Midbrain (tissue), 1 donor: ENCODE measurements at regions not wholly inside any gene's neighbourhood (a gene's known extent, or its start where the extent isn't known, plus 50 kb on each side); places are given as distances from the start of the nearest gene placed in this dataset.

Experiments used
- DNase-seq: peaks from one replicate; lab custom pipeline; 2025; lab: John Stamatoyannopoulos, UW

DNA sequence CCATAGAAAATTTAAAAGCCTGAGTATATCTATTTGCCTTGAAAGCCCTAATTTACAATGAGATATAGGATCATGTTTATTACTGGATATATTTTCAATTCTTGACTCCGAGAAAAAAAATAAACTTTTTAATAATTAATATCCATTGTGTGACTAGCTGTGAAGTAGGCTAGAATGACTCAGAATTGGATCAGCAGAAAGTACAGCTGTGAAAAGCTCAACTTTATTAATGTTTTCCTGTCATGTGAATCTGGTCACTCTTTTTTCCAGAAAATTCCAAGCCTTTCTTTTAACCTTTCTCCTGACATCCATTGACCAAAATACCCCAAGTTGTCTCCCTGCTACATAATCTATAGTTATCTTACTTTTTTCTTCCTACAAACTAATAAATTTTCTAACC lies 171.8 kb upstream of the PACRGL start:
- no peak for DNase-seq

DNA sequence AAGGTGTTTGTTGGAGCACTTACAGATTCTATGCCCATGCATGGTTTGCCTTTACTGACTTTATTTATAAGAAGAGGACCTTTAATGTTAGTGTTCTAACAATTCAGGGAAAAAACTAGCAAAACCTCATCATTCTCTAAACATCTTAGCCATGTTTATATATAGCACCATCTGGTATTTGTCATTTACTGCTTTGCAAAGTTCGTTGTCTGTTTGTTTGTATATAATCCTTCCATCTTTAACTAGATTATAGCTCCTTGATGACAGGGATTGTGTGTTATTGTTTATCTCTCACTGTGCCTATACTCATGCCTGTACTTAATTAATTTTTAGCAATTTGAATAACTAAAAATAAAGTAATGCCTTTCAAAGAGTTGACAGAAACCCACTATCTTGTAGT lies 170.6 kb upstream of the PACRGL start:
- DNase-seq: no peak

DNA sequence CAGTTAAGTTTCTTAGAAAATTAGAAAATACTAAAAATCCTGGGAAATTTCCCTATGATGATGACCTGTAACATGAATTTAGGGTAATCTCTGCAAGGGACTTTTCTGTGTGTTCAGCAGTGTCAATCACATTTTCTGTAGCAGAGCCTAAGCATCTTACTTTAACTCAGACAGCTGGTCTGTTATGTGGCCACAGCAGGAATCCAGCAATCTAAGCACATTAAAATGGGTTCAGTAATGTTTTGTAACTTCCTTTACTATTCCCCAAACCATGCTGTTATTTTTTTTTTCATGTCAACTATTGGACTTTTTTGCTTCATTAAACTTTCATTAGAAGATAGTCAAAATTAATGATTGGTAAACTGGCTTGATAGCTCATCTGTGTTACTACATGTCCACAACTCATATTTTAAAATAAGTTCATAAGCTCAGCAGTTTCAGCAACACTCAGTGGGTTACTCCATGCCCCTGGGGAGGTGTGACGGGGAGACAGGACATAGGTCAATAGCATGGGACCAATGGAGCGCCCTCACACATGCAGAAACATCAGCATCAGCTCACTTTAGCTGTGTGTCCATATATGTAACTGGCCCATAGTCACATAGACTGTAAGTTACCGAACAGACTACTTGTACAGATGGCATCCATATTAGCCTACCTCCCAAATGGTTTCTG lies 168.0 kb upstream of the PACRGL start:
- no peak for DNase-seq

DNA sequence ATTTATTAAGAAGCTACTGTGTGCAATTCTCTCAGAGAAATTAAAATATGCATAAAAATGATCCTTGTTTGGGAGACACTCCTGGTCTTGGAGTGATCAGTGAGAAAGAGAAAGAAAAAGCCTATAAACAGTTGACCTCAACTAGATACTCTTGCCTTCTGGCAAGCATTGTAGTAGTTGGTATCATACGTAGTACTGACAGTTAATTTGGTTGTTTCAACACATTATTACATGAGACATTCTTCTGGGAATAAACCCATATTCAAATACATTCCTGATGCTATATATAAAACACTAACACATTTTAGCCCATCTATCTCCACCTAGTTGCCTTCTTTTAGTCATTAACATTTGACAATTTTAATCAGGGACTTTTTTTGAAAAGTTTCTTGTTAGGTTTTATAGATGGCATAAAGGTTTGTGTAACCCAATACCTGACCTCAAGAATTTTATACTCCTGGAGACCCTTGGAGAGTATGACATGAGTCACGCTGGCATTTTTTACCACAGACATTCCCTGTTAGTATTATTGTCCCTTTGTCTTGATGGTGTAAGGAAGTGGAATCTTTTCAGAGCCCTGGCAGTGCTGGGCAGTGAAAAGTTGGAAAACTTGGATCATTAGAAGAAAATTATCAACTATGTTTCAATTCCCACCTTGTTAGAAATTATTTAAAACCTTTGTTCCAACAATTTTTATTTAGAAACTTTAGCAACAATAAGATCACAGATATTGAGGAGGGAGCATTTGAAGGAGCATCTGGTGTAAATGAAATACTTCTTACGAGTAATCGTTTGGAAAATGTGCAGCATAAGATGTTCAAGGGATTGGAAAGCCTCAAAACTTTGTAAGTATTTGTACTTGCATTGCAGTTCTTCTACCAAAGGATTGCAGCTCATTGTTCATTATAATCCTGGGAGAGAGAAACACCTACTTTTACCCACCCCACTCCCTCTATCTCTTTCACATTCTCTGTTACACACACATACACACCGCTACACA lies 167.1 kb upstream of the PACRGL start:
- no peak for DNase-seq

DNA sequence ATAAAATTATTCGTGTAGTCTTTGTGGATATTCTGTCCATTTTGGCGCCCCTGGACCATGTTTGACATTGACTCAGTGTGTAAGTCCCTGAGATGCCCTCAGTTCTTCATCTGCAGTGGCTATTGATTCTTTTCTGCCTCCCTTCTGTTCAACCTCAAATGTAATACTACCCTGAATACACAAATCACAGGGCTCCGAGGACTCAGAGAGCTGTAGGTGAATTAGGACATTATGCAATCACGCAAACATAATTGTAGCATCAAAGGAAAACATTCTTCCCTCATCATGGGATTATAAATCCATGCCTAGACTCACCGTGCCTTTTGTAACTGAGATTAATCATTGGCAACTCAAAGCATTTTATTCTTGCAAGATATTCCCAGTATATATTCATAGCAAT lies 161.4 kb upstream of the PACRGL start:
- DNase-seq: no peak

DNA sequence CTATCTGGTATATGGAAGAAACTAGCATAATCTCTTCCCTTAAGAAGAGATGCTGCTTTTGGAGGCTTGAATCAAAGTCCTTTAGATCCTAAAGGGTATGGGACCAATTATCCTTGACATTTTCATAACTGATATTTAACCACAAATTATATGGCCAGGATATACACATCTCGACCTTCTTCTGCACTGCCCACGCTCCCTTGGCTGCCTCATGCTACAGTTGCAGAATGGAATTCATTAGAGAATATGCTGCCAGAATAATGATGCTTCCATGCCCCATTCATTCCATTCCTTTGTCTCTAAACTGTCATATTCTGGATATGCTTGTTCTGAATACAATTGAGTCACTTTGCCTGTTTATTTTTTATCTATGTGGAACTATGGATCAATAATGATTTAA lies 157.1 kb upstream of the PACRGL start:
- no peak for DNase-seq

DNA sequence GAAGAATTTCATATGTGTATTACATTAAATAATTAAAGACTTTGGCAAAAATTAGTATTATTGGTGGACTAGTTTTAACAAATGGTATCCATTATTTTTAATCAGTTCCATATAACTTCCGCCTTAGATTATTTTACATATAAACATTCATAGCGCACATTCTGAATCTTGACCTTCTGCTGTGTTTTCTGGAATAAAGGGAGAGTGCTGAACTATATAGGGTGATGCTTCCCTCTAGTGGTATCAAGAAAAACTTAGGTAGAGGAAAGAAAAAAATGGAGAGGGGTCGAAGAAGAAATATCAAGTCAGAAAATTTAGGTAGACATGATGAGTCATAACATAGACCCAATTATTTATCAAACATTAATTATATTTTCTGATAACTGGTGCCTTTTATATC lies 155.6 kb upstream of the PACRGL start:
- DNase-seq: peak; percentile 49

DNA sequence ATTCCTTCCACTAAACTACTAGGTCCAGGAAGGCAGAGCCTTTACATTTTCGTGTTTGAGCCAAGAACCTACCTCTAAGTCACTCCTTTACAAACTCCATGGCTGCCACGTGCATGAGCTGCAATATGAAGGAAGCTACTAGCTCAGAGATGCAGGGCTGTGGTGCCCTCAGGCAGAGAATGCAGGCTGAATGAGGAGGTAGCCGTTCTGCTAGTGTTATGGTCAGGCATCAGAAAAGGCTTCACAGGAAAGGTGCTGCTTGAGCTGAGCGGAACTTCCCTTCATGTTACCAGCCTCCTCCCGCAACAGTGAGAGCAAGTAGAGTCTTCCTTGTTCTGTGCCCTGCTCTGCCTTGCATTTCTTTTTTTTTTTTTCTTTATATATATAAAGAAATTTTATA lies 148.3 kb upstream of the PACRGL start:
- DNase-seq: no peak

DNA sequence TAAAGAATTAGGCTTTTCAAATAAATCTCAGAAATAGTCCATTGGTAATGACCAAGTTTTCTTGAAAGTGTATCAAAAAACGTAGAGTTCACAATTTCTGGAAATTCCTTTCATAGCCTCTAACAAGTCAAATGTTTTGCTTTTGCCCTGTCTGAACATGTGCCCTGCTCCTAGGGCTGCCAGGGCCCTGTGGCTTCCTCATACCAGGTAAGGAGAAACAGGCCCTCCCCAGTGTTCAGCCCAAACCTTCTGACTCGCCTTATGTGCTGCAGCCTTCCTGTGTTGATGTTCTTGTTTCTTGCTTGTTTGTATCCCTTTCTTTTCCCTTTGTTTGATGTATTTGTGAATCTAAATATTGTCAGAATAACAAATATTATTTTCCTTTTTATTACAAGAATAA lies 146.1 kb upstream of the PACRGL start:
- DNase-seq: no peak

DNA sequence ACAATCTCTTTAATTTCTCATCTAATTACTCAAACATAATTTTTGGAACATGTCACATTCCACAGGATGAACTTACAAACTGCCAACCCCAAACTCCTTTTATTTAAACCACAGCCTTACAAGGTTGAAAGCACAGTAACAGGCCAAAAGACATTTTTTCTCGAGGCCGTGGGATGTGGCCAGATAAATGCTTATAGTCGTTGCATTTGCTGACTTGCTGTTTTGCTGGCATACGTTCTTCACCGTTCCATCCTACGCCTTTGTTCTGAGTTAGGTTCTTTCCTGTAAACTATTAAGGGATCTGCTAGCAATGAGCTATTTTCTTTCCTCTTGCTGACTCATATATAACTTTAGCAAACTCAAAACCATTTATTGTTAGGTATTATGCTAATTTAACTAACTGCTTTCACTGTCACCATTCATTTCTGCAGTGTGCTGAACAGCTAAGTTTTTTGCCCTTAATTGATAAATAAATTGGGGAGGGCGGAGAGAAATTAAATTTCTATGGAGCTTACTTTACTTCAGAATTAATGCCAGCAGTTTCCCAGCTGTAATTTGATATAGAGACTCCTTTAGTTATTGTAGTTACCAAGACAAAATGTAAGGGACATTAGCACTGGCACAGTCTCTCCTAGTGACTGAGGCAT lies 135.1 kb upstream of the PACRGL start:
- DNase-seq: no peak

DNA sequence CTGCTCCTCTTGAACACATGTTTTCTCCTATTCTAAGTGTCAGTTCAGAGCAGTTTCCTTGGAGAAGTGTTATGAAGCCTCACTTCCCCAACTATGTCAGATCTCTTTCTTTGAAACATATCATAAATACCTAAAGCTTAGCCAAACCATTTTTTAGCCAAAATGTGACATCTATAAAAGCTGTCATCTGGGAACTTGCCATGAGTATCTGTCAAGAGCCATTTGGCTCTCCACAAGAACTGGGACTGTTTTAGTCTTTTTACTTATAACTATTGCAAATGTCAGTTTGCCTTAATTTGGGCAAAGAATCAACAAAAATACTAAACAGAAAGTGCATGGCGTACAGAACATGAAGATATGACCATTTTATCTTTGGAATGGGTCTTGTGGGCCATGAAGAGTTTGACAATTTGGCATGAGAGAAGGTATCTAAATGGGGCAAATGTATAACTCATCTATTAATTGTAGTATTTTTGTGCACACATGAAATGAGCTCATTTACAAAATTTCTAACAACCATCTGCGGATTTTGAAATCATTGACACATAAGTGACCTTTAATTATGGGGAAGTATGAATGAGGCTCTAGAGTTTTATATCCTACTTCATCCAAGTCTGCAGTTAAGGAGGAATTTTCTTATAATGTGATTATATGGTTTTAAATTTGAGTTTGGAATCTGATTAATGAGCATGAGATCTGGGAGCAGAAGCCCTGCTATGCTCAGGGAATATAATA lies 129.1 kb upstream of the PACRGL start:
- DNase-seq: no peak

DNA sequence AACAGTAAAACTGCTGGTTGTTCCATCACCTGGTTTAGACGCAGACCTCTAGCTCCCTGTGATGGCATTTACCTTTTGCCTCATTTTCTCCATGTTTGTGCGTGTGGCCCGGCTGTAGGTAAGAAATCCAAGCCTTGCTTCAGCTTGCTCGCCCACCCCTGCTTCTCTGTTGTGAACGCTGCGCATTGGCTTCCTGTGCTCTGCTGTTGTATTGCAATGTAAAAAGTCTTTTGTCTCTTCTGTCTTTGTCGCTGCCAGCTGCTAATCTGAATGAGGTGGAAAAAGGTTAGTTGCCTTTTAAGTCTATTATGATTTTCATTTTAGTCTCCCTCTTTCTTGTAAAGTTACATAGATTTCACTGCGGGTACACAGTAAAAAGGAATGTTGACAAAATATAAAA lies 127.3 kb upstream of the PACRGL start:
- DNase-seq: no peak

DNA sequence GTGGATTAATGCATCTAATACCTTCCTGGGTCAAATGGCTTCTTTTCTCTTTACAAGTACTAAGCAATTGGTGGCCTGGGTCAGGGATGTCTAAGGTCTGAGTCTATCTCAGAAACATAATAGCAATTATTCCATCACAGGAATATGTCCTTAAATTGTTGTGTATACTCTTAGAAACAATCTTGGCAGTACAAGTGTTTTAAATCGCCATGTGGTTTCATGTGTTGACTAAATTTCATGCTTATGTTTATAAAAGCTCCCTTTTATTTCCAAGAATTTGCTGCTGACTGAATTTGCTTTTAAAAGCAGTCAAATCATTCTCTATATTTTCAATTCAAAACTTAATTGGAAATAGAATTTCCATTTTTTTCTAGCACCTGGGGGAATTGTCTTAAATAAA lies 125.3 kb upstream of the PACRGL start:
- DNase-seq: no peak

DNA sequence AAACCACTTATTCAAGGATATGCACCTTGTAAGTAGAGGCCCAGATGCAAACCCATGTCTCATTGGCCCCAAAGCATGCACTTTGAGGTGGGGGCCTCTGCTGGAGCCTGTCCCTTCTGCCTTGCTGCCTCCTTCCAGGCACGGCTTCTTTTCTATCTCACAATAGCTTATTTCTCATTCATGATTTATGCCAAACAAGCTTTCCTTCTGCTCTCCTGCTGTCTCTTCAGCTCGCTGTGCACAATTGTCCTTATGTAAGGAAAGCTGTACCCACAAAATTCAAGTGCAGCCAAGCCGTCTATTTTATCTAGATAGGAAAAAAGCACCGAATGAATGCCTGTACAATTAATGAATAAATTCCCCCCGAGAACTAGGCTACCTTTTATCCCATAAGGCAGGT lies 124.8 kb upstream of the PACRGL start:
- DNase-seq: no peak

DNA sequence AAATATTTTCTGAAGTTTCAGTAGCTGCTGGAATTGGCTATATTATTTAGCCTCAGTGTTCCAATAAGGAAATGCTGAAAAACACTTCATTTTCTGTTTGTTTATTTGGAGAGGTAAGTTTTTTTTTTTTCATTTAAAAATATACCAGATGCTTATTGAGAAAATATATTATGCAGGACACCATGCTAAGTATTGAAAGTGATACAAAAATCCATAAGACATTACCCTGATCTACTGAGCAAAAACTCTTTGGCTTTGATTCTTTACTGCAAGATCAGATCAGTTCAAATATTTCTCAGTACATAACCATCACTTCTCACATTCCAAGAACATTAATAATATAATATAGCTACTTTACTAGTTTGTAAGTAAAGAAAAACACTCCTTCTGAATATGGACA lies 123.4 kb upstream of the PACRGL start:
- no peak for DNase-seq

DNA sequence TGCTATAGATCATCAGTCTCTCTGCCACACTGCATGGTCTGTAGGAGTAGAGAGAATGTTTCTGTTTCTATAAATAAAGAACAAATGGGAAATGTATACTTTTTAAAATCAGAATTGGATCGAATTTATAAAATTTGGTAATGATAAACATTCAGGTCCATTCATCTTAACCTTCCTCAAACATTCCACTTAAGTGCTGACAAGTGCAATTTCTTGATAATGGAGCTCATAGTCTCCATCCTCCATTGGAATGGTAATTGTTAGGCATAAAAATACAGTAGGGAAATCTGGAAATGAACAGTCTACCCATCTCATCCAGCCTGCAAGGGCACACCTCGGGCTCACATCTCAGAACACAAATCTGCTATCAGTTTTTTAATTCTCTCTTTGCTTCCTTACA lies 122.6 kb upstream of the PACRGL start:
- no peak for DNase-seq

DNA sequence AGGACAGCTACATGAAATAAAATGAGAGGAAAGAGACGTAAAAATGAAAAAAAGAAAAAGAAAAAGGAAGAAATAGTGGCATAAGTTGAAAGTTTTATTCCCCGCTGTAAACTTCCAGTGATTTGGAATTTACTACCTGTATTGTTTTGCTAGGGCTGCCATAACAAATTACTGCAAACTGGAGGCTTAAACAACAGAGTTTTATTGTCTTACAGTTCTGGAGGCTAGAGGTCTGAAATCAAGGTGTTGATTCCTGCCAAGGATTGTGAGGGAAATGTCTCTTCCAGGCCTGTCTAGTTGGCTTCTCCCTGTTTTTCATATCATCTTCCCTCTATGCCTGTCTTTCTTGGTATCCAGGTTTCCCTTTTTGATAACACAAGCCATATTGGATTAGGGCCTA lies 119.4 kb upstream of the PACRGL start:
- DNase-seq: no peak

DNA sequence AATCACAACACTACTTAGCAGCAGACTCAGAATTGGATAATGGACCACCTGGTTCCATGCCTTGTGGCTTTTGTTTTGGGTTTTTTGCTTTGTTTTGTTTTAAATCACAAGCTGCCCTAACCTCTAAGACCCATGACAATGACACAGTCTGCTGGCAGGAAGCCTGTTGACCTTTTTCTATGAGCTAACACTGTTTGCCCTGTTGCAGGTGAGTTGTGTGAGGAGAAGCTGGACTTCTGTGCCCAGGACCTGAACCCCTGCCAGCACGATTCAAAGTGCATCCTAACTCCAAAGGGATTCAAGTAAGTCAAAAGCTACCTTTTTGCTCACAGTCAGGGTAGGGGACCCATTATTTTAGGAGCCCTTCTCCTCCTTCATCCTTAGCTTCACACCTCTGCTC lies 110.8 kb upstream of the PACRGL start:
- no peak for DNase-seq

DNA sequence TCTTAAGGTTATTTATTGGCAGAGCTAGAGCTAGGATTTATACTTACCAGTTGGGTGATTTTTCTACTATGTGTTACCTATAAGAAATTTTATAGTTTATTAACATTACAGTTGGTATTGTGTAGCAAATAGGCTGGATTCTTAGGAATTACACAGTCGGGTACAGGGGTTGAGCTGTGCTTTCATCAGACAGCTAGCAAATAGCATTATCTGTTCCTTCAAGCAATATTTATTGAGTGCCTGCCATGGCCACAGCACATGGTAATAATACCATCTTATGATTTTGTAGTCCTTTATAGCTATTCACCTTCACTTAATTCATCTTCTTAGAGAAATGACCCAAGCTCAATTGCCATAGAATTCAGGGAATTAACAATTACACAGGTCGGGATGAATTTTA lies 109.4 kb upstream of the PACRGL start:
- no peak for DNase-seq

DNA sequence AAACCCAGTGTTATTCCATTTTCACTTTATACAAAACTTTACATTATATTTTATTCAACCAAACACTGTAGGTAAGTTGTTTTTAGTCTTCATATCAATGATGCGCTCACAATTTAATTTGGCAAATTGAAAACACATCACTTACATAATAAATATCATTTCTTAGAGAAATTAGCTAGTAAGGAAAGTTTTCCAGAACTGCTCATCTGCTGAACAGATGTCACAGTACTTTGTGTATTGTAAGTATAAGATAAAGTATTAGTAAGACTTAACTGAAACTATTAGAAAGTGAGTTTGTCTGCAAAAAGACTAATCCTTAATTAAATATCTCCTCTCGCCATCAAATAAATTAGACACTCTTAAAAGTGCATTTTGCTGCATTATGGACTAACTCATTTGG lies 108.7 kb upstream of the PACRGL start:
- no peak for DNase-seq

DNA sequence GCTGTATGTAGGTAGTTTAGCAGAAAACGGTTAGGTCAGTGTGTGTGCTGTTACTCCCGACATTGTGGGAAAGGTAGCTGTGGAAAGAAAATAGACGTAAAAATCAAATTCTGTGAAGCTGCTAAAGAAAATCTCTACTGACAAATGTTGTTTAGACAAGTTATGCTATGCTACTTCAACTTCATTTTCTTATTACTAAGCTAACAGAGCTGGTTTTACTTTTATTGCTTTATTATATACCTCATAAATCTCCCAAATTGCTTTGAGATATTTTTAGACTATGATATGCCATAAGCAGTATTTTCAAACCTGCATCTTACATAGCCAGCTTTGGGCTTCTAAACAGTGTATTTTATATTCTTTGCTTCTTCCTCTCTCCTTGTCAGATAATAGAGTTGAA lies 108.2 kb upstream of the PACRGL start:
- no peak for DNase-seq

DNA sequence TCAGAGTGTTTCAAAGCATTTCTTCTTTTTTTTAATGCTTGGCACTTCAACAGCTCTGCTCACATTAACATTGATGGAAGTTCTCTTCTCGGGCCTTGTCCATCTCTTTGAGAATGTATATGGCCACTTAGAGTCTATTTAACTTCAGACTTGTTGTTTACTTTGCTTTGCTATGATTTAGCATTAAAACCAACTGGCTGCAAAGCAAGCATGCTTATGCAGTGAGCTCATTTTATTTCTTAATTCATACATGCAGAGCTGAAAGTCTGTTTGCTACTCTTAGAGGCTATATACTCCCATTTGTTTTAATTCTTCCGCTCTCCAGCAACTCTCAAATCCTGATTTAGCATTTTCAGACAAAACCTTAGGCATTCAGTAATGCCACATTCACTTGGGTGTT lies 107.6 kb upstream of the PACRGL start:
- no peak for DNase-seq
